C4-2B (cell line): ENCODE measurements at regions not wholly inside any gene's neighbourhood (a gene's known extent, or its start where the extent isn't known, plus 50 kb on each side); places are given as distances from the start of the nearest gene placed in this dataset.

Experiments
- ZFX ChIP-seq: fragments of 450-650 bp; IDR thresholded peaks from 2 replicates; pipeline ENCODE4 v1.6.1; 2017
- TF ChIP-seq, protein P1 (sequence below): fragments of 450-650 bp; conservative IDR thresholded peaks from 2 replicates; pipeline ENCODE4 v1.5.1; 2017; ENCODE audit warnings: mild to moderate bottlenecking

DNA sequence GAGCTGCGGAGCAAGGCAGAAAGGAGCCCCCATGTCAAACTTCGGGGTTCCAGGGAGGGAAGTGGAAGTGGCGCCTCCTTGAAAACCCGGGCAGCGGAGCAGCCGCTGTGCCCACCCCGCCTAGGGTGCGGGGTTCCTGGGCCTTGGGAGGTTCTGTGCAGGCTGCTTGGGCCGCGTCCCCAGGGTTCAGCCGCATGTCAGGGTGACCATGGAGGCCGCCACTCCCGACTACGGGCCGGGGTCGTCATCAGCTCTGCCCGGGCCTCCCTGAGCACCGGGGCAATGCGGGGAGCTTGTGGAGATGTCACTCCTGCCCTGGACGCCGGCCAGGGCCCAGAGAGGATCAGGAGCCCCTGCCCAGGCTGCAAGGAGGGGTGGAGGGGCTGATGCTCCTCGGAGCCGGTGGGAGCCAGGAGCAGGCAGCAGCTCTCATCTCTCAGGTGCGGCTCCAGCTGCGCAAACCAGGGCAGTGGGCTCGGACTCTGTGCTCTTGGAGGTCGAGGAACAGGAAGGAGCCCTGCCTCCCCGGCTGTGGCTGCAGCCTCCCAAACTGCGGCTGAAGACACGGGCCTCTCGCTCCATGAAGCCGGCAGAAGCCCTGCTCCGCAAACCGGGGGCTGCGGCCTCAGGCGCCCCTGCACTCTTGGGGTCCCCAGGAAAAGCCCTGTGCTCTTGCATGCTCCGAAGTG is 1286.5 kb downstream of the TMEM121 start:
- TF ChIP-seq, protein P1, sequence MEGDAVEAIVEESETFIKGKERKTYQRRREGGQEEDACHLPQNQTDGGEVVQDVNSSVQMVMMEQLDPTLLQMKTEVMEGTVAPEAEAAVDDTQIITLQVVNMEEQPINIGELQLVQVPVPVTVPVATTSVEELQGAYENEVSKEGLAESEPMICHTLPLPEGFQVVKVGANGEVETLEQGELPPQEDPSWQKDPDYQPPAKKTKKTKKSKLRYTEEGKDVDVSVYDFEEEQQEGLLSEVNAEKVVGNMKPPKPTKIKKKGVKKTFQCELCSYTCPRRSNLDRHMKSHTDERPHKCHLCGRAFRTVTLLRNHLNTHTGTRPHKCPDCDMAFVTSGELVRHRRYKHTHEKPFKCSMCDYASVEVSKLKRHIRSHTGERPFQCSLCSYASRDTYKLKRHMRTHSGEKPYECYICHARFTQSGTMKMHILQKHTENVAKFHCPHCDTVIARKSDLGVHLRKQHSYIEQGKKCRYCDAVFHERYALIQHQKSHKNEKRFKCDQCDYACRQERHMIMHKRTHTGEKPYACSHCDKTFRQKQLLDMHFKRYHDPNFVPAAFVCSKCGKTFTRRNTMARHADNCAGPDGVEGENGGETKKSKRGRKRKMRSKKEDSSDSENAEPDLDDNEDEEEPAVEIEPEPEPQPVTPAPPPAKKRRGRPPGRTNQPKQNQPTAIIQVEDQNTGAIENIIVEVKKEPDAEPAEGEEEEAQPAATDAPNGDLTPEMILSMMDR, result no peak
- no peak for TF ChIP-seq ZFX
